Mesendoderm (in vitro differentiated cells): ENCODE measurements at regions not wholly inside any gene's neighbourhood (a gene's known extent, or its start where the extent isn't known, plus 50 kb on each side); places are given as distances from the start of the nearest gene placed in this dataset.

Source experiments
- DNase-seq: peaks from one replicate; pipeline ENCODE4 v3.0.0; 2013
- H2AK5ac ChIP-seq: 2 replicates; pipeline ENCODE4 v1.6.1; 2013; ENCODE audit warnings: low read length, inconsistent platforms
- H2BK120ac ChIP-seq: 2 replicates; pipeline ENCODE4 v1.6.1; 2013; ENCODE audit warnings: low read depth, mild to moderate bottlenecking, low read length, moderate library complexity, mixed read lengths
- H2BK15ac ChIP-seq: replicated peaks from 2 replicates; pipeline ENCODE4 v1.6.1; 2013; ENCODE audit warnings: low read depth, mild to moderate bottlenecking, moderate library complexity
- H2BK5ac ChIP-seq: 2 replicates; pipeline ENCODE4 v1.6.1; 2013; ENCODE audit warnings: low read length, inconsistent platforms
- H3K18ac ChIP-seq: 2 replicates; pipeline ENCODE4 v1.6.1; 2013; ENCODE audit warnings: mild to moderate bottlenecking, low read length, mixed read lengths
- H3K23ac ChIP-seq: one replicate; pipeline ENCODE4 v1.6.1; 2013; ENCODE audit warnings: low read length
- H3K27ac ChIP-seq: 2 replicates; pipeline ENCODE4 v1.5.1; 2013; ENCODE audit warnings: low read depth, mild to moderate bottlenecking, inconsistent platforms, low read length, moderate library complexity
- H3K27me3 ChIP-seq: 2 replicates; pipeline ENCODE4 v1.6.1; 2013; ENCODE audit warnings: low read length, control low read depth, mild to moderate bottlenecking, inconsistent platforms; ENCODE audit not compliant: insufficient read depth, poor library complexity
- H3K36me3 ChIP-seq: 2 replicates; pipeline ENCODE4 v1.6.1; 2013; ENCODE audit warnings: low read length, inconsistent platforms; ENCODE audit not compliant: control insufficient read depth, insufficient read depth
- H3K4ac ChIP-seq: one replicate; pipeline ENCODE4 v1.6.1; 2013; ENCODE audit warnings: low read depth, mild to moderate bottlenecking, low read length, moderate library complexity
- H3K4me1 ChIP-seq: 2 replicates; pipeline ENCODE4 v1.6.1; 2013; ENCODE audit warnings: low read depth, low read length, inconsistent platforms; ENCODE audit not compliant: control insufficient read depth
- H3K4me2 ChIP-seq: 2 replicates; pipeline ENCODE4 v1.6.1; 2013; ENCODE audit warnings: low read length
- H3K4me3 ChIP-seq: 2 replicates; pipeline ENCODE4 v1.5.1; 2013; ENCODE audit warnings: mild to moderate bottlenecking, low read length
- H3K56ac ChIP-seq: one replicate; pipeline ENCODE4 v1.6.1; 2013; ENCODE audit warnings: low read length
- H3K79me1 ChIP-seq: 2 replicates; pipeline ENCODE4 v1.6.1; 2013; ENCODE audit warnings: low read length, inconsistent platforms
- H3K79me2 ChIP-seq: 2 replicates; pipeline ENCODE4 v1.6.1; 2013; ENCODE audit warnings: mild to moderate bottlenecking, low read length; ENCODE audit not compliant: control insufficient read depth, insufficient read depth
- H3K9ac ChIP-seq: 2 replicates; pipeline ENCODE4 v1.6.1; 2013; ENCODE audit warnings: low read length, inconsistent platforms
- H4K5ac ChIP-seq: one replicate; pipeline ENCODE4 v1.6.1; 2013; ENCODE audit warnings: low read length
- H4K8ac ChIP-seq: one replicate; pipeline ENCODE4 v1.6.1; 2013; ENCODE audit warnings: low read depth, mild to moderate bottlenecking, control low read depth, low read length, moderate library complexity
- WGBS: extraction: QIAGEN DNeasy Blood & Tissue Kit; methylation state at CpG from one replicate; pipeline ENCODE4 v1.1.7; 2013; ENCODE audit warnings: low lambda C conversion rate, missing lambda C conversion rate; ENCODE audit not compliant: insufficient coverage; ENCODE audit errors: extremely low coverage; 5-methylcytosine and 5-hydroxymethylcytosine counted together

GRCh38 chr1:4276238-4276637 is 376.2 kb upstream of the C1orf174 start:
- DNase-seq, result no peak
- H3K4me1 ChIP-seq, result no peaks in the 10 kb centered on the region
- no peak overlapping the region for H3K23ac ChIP-seq
- no peak overlapping the region for H2BK5ac ChIP-seq
- H4K5ac ChIP-seq, result no peak overlapping the region
- no peak overlapping the region for H3K9ac ChIP-seq
- no peaks in the 10 kb centered on the region for H3K27me3 ChIP-seq
- H3K4me3 ChIP-seq, result no peak overlapping the region
- WGBS, result no CpG with 5 or more reads among the region's 5 CpGs
- no peak overlapping the region for H2AK5ac ChIP-seq
- no peak overlapping the region for H3K4ac ChIP-seq
- no peak overlapping the region for H4K8ac ChIP-seq
- no peak overlapping the region for H2BK15ac ChIP-seq
- no peaks in the 10 kb centered on the region for H3K36me3 ChIP-seq
- H3K27ac ChIP-seq, result no peak overlapping the region
- no peak overlapping the region for H3K56ac ChIP-seq
- no peaks in the 10 kb centered on the region for H3K79me2 ChIP-seq
- no peak overlapping the region for H3K18ac ChIP-seq
- H2BK120ac ChIP-seq, result no peak overlapping the region
- no peaks in the 10 kb centered on the region for H3K79me1 ChIP-seq
- no peak overlapping the region for H3K4me2 ChIP-seq

DNA sequence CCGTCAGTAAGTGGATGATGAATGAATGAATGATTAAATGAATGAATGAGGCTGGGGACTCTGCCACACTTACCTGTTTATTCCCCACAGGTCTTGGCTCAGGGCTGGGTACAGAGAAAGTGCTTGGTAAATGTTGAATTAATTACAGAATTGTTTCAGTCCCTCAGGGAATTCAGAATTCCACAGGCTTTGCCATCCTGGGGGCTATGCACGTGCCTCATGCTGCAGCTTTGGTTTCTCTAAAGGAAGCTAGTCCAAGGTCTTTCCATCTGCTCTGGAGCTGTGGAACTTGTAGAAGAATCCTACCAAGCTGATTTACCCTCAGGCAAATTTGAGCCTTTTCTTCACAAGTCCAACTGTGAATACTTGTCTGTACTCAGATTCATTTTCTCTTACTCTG is 376.8 kb upstream of the AJAP1 start:
- no CpG with 5 or more reads among the region's 2 CpGs for WGBS
- no peak overlapping the region for H2BK5ac ChIP-seq
- H3K56ac ChIP-seq, result no peak overlapping the region
- no peak overlapping the region for H2BK120ac ChIP-seq
- H3K79me1 ChIP-seq, result no peaks in the 10 kb centered on the region
- no peak overlapping the region for H3K18ac ChIP-seq
- H4K5ac ChIP-seq, result no peak overlapping the region
- H2AK5ac ChIP-seq, result no peak overlapping the region
- H3K27me3 ChIP-seq, result no peaks in the 10 kb centered on the region
- DNase-seq, result no peak
- H3K4ac ChIP-seq, result no peak overlapping the region
- no peak overlapping the region for H3K9ac ChIP-seq
- no peak overlapping the region for H3K4me3 ChIP-seq
- H4K8ac ChIP-seq, result no peak overlapping the region
- no peak overlapping the region for H2BK15ac ChIP-seq
- no peak overlapping the region for H3K4me2 ChIP-seq
- H3K27ac ChIP-seq, result no peak overlapping the region
- no peaks in the 10 kb centered on the region for H3K79me2 ChIP-seq
- no peak overlapping the region for H3K23ac ChIP-seq
- H3K4me1 ChIP-seq, result no peaks in the 10 kb centered on the region
- no peaks in the 10 kb centered on the region for H3K36me3 ChIP-seq

- Histone ChIP-seq H4K5ac (no peak overlapping the region), H3K27me3 (no peaks in the 10 kb centered on the region), H2BK15ac (no peak overlapping the region), H3K4ac (no peak overlapping the region), H3K79me1 (no peaks in the 10 kb centered on the region), H3K36me3 (no peaks in the 10 kb centered on the region), H3K4me3 (no peak overlapping the region), H4K8ac (no peak overlapping the region), H3K4me2 (no peak overlapping the region), H3K18ac (no peak overlapping the region), H3K56ac (no peak overlapping the region), H3K23ac (no peak overlapping the region), H3K4me1 (no peaks in the 10 kb centered on the region), H2BK5ac (no peak overlapping the region), H2BK120ac (no peak overlapping the region), H3K27ac (no peak overlapping the region), H3K79me2 (no peaks in the 10 kb centered on the region), H2AK5ac (no peak overlapping the region), H3K9ac (no peak overlapping the region)
- WGBS, result no CpG with 5 or more reads among the region's 3 CpGs
- no peak for DNase-seq
Observed at GRCh38 chr1:4284976-4285375, 369.4 kb upstream of the AJAP1 start.

- H2AK5ac ChIP-seq, result no peak overlapping the region
- no CpG with 5 or more reads among the region's 8 CpGs for WGBS
- no peaks in the 10 kb centered on the region for H3K4me1 ChIP-seq
- no peak overlapping the region for H3K4me3 ChIP-seq
- no peak overlapping the region for H4K8ac ChIP-seq
- no peaks in the 10 kb centered on the region for H3K79me2 ChIP-seq
- H2BK15ac ChIP-seq, result no peak overlapping the region
- no peak overlapping the region for H3K27ac ChIP-seq
- H3K56ac ChIP-seq, result no peak overlapping the region
- no peak overlapping the region for H3K4me2 ChIP-seq
- no peak overlapping the region for H2BK120ac ChIP-seq
- no peak overlapping the region for H3K18ac ChIP-seq
- H3K36me3 ChIP-seq, result no peaks in the 10 kb centered on the region
- no peak for DNase-seq
- H3K79me1 ChIP-seq, result no peaks in the 10 kb centered on the region
- H4K5ac ChIP-seq, result no peak overlapping the region
- no peak overlapping the region for H2BK5ac ChIP-seq
- no peaks in the 10 kb centered on the region for H3K27me3 ChIP-seq
- no peak overlapping the region for H3K9ac ChIP-seq
- H3K23ac ChIP-seq, result no peak overlapping the region
- no peak overlapping the region for H3K4ac ChIP-seq
Observed at GRCh38 chr1:4292861-4293260, 361.5 kb upstream of the AJAP1 start.

DNA sequence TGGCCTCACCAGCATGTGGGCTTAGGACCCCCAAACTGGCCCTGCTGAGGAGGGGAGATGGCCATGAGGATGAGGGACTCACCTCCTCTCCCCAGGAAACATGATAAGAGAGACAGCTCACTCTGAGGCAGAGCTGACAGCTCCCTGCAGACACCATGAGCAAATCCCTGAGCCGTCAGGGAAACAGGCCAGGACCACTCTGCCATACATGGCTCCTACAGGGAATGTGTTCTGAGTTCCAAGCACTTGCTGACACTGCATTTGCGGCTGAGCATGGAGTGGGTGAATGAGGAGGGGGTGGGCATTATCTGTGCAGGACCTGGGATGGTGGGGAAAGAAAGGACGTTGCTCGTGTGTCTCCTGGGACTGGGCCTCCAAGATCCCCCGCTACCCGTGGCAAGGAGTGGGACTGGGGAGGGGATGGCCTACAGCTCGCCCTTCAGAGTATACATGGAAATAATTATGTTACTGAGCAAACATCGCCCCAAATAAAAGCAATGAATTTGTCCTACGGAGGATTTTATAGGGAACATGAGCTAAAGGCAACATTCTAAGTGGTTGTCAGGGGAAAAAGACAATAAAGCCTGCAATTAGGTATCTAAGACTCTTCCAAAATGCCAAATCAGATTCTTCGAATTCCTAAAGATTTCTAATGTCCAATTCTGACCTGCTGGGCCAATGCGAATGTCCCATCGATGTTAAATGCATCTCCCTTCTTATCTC is 355.9 kb upstream of the AJAP1 start:
- Histone ChIP-seq H3K23ac (no peak overlapping the region), H2BK5ac (no peak overlapping the region), H4K8ac (no peak overlapping the region), H2BK120ac (no peak overlapping the region), H2BK15ac (no peak overlapping the region), H3K27me3 (no peaks in the 10 kb centered on the region), H3K9ac (no peak overlapping the region), H4K5ac (no peak overlapping the region), H3K79me2 (no peaks in the 10 kb centered on the region), H3K27ac (no peak overlapping the region), H3K79me1 (no peaks in the 10 kb centered on the region), H3K56ac (no peak overlapping the region), H3K36me3 (no peaks in the 10 kb centered on the region), H3K18ac (no peak overlapping the region), H2AK5ac (no peak overlapping the region), H3K4me2 (no peak overlapping the region), H3K4me3 (no peak overlapping the region), H3K4ac (no peak overlapping the region), H3K4me1 (no peaks in the 10 kb centered on the region)
- no peak for DNase-seq
- WGBS, result no CpG with 5 or more reads among the region's 12 CpGs

DNA sequence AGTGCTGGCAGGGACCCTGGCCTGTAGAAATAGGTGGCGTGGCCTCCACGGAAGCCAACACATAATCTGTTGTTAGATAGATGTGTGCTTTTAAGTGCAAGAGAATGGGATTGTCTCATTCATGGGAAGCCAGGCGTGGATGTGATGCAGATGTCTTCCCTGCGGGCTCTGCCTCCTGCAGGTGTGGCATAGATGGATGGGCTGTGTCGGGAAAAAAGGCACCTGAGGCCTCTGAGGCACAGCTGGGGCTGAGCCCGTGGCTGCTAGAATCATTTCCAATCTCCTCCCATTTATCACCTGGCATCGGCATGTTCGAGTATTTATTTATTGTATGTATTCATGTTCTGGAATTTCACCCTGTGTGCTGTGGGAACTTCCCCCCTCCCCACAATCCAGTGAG is 353.4 kb upstream of the AJAP1 start:
- no peak overlapping the region for H4K8ac ChIP-seq
- H3K4ac ChIP-seq, result no peak overlapping the region
- H3K27ac ChIP-seq, result no peak overlapping the region

More for the DNA sequence above, 353.4 kb upstream of the AJAP1 start:
- no peak for DNase-seq
- Histone ChIP-seq H3K4me3 (no peak overlapping the region), H3K9ac (no peak overlapping the region), H3K18ac (no peak overlapping the region), H3K36me3 (no peaks in the 10 kb centered on the region), H3K79me2 (no peaks in the 10 kb centered on the region), H4K5ac (no peak overlapping the region), H3K56ac (no peak overlapping the region), H2BK5ac (no peak overlapping the region), H2BK15ac (no peak overlapping the region), H3K79me1 (no peaks in the 10 kb centered on the region), H3K4me2 (no peak overlapping the region), H3K4me1 (no peaks in the 10 kb centered on the region), H2AK5ac (no peak overlapping the region), H2BK120ac (no peak overlapping the region), H3K27me3 (no peaks in the 10 kb centered on the region), H3K23ac (no peak overlapping the region)
- WGBS, result no CpG with 5 or more reads among the region's 8 CpGs
